AG09319 (cell line): ENCODE measurements at regions not wholly inside any gene's neighbourhood (a gene's known extent, or its start where the extent isn't known, plus 50 kb on each side); places are given as distances from the start of the nearest gene placed in this dataset.

Experiments used
- DNase-seq: peaks from one replicate; pipeline ENCODE4 v3.0.0-alpha.2; 2010; ENCODE audit warnings: low read depth; ENCODE audit errors: extremely low read depth
- TF ChIP-seq, protein P1 (sequence below): IDR thresholded peaks from 2 replicates; pipeline ENCODE4 v1.5.1; 2011; ENCODE audit warnings: low read depth, mild to moderate bottlenecking, inconsistent platforms, low read length, moderate library complexity

- DNase-seq: no peak
Observed at GRCh38 chr3:43950775-43951174, 260.0 kb downstream of the ABHD5 start.

GRCh38 chr3:43951813-43952212, 261.1 kb downstream of the ABHD5 start:
- TF ChIP-seq, protein P1, sequence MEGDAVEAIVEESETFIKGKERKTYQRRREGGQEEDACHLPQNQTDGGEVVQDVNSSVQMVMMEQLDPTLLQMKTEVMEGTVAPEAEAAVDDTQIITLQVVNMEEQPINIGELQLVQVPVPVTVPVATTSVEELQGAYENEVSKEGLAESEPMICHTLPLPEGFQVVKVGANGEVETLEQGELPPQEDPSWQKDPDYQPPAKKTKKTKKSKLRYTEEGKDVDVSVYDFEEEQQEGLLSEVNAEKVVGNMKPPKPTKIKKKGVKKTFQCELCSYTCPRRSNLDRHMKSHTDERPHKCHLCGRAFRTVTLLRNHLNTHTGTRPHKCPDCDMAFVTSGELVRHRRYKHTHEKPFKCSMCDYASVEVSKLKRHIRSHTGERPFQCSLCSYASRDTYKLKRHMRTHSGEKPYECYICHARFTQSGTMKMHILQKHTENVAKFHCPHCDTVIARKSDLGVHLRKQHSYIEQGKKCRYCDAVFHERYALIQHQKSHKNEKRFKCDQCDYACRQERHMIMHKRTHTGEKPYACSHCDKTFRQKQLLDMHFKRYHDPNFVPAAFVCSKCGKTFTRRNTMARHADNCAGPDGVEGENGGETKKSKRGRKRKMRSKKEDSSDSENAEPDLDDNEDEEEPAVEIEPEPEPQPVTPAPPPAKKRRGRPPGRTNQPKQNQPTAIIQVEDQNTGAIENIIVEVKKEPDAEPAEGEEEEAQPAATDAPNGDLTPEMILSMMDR: no peak
- no peak for DNase-seq

More at GRCh38 chr3:43950775-43951174, 260.0 kb downstream of the ABHD5 start:
- TF ChIP-seq, protein P1: no peak

- TF ChIP-seq, protein P1: no peak
- DNase-seq: no peak
Observed at GRCh38 chr3:43953380-43953779, 262.6 kb downstream of the ABHD5 start.

GRCh38 chr3:43953814-43954692, 263.3 kb downstream of the ABHD5 start:
- peak; percentile 1 for DNase-seq
- TF ChIP-seq, protein P1: no peak

GRCh38 chr3:43956945-43957344, 266.2 kb downstream of the ABHD5 start:
- TF ChIP-seq, protein P1: no peak
- DNase-seq: no peak

- TF ChIP-seq, protein P1: no peak
- DNase-seq: no peak
Observed at GRCh38 chr3:43957553-43957952, 266.8 kb downstream of the ABHD5 start.

DNA sequence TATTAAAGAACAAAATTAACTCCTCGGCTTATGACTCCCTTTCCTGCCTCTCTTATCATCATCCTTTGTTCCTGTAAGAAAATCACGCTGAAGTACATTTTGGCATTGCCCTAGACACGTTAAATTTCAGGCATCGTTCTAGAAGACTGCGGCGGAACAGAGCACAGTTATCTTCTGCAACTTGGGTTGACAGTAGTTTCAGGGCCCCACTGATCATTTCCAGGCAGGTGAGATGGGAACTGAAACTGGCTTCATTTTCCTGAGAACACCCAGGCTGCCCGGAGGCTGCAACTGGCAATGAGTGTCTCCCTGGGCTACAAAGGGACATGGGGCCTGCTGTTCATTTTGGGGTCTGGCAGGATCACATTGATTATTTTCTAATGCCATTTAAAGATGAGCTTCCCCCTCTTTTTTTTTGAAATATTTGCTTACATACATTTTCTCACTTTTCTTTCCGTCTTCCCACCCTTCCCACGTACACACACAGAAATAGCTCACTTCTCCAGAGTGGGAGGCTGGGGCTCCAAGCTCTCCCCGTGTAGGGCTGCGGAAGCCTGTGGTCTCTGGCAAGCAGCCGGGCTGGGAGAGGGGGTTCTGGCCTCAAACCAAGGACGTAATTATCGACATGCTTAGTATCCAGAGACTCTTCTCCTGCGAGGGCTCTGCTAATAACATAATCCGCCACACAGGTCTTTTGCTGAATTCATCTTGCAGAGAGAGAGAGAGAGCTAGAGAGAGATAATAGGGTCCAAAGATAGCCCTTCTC, 267.4 kb downstream of the ABHD5 start:
- no peak for DNase-seq
- TF ChIP-seq, protein P1: no peak
